Left lobe of liver (tissue), 2 donors: ENCODE measurements at regions not wholly inside any gene's neighbourhood (a gene's known extent, or its start where the extent isn't known, plus 50 kb on each side); places are given as distances from the start of the nearest gene placed in this dataset.
"Not testable (repeated sequence)": the region's sequence is repeated elsewhere in the genome, so short reads cannot be mapped to it uniquely, and the experiment has no call there.

Experiments
- ATAC-seq: fragments of 200-7000 bp; cut with Tn5 transposase; one replicate; pipeline ENCODE4 v1.9.1; 2020; ENCODE audit warnings: mild to moderate bottlenecking, moderate library complexity
- DNase-seq: peaks from one replicate; pipeline ENCODE4 v3.0.0-alpha.2; 2020; ENCODE audit warnings: low spot score
- donor health status: DM: no; HTN: no; CAD: no; lungs with moderate emphysema.
- donor health status: DM: no; HTN: yes; CAD: no.

GRCh38 chr6:74448850-74449249, 752.8 kb downstream of the CD109 start:
- DNase-seq = no peak
- ATAC-seq = no peak

- DNase-seq = no peak
- ATAC-seq = no peak
These were observed 751.0 kb downstream of the CD109 start for GRCh38 chr6:74447013-74447412.

- DNase-seq (no peak), ATAC-seq (no peak)
These were observed 743.3 kb downstream of the CD109 start for GRCh38 chr6:74439123-74439811.

- not testable (repeated sequence) for ATAC-seq, DNase-seq
These were observed 742.4 kb downstream of the CD109 start for GRCh38 chr6:74438395-74438794.

- DNase-seq (no peak), ATAC-seq (no peak)
These were observed 738.2 kb downstream of the CD109 start for GRCh38 chr6:74434171-74434570.

- ATAC-seq = no peak
- DNase-seq = no peak
These were observed 736.0 kb downstream of the CD109 start for GRCh38 chr6:74431873-74432580.

- ATAC-seq (no peak), DNase-seq (no peak)
These were observed 724.2 kb downstream of the CD109 start for GRCh38 chr6:74420221-74420620.

GRCh38 chr6:74415056-74415455, 719.1 kb downstream of the CD109 start:
- ATAC-seq (no peak), DNase-seq (no peak)

GRCh38 chr6:74410630-74411029, 714.6 kb downstream of the CD109 start:
- DNase-seq = no peak
- no peak for ATAC-seq

GRCh38 chr6:74409447-74409846, 713.4 kb downstream of the CD109 start:
- peak; percentile 38 for ATAC-seq
- no peak for DNase-seq

GRCh38 chr6:74408844-74409243, 712.8 kb downstream of the CD109 start:
- no peak for ATAC-seq
- no peak for DNase-seq

- ATAC-seq (no peak), DNase-seq (no peak)
These were observed 708.4 kb downstream of the CD109 start for GRCh38 chr6:74404366-74404765.

- ATAC-seq (no peak), DNase-seq (no peak)
These were observed 706.8 kb downstream of the CD109 start for GRCh38 chr6:74402781-74403180.

GRCh38 chr6:74378437-74378836, 682.4 kb downstream of the CD109 start:
- not testable (repeated sequence) for ATAC-seq, DNase-seq

- no peak for DNase-seq
- ATAC-seq = no peak
These were observed 673.6 kb downstream of the CD109 start for GRCh38 chr6:74369556-74369993.

GRCh38 chr6:74368746-74369145, 672.7 kb downstream of the CD109 start:
- no peak for DNase-seq
- ATAC-seq = no peak

GRCh38 chr6:74366634-74367033, 670.6 kb downstream of the CD109 start:
- no peak for DNase-seq
- no peak for ATAC-seq

GRCh38 chr6:74362391-74362790, 666.4 kb downstream of the CD109 start:
- DNase-seq = no peak
- no peak for ATAC-seq

GRCh38 chr6:74357321-74357720, 661.3 kb downstream of the CD109 start:
- DNase-seq (no peak), ATAC-seq (no peak)

- DNase-seq (no peak), ATAC-seq (no peak)
These were observed 660.4 kb downstream of the CD109 start for GRCh38 chr6:74356391-74356790.

- ATAC-seq = no peak
- DNase-seq = no peak
These were observed 651.0 kb downstream of the CD109 start for GRCh38 chr6:74346936-74347535.

- ATAC-seq (peak; percentile 38), DNase-seq (no peak)
These were observed 647.8 kb downstream of the CD109 start for GRCh38 chr6:74343804-74344203.
